Endodermal cell (in vitro differentiated cells): ENCODE measurements at regions not wholly inside any gene's neighbourhood (a gene's known extent, or its start where the extent isn't known, plus 50 kb on each side); places are given as distances from the start of the nearest gene placed in this dataset.
"Not testable (repeated sequence)": the region's sequence is repeated elsewhere in the genome, so short reads cannot be mapped to it uniquely, and the experiment has no call there.

Experiments
- DNase-seq: peaks from one replicate; pipeline ENCODE4 v3.0.0-alpha.2; 2017
- H3K27ac ChIP-seq: 2 replicates; pipeline ENCODE4 v1.5.1; 2013; ENCODE audit warnings: mild to moderate bottlenecking, low read depth, low read length, moderate library complexity
- H3K27me3 ChIP-seq: 2 replicates; pipeline ENCODE4 v1.6.1; 2013; ENCODE audit warnings: mild to moderate bottlenecking, low read length, moderate library complexity; ENCODE audit not compliant: insufficient read depth, control insufficient read depth, poor library complexity, severe bottlenecking
- H3K36me3 ChIP-seq: 2 replicates; pipeline ENCODE4 v1.7.0; 2013; ENCODE audit warnings: mild to moderate bottlenecking, low read length, moderate library complexity; ENCODE audit not compliant: control insufficient read depth, insufficient read depth
- H3K4me1 ChIP-seq: one replicate; pipeline ENCODE4 v1.7.0; 2013; ENCODE audit warnings: low read length; ENCODE audit not compliant: control insufficient read depth, insufficient read depth
- H3K4me3 ChIP-seq: 2 replicates; pipeline ENCODE4 v1.5.1; 2013; ENCODE audit warnings: mild to moderate bottlenecking, low read length, moderate library complexity
- H3K9ac ChIP-seq: 2 replicates; pipeline ENCODE4 v1.6.1; 2013; ENCODE audit warnings: mild to moderate bottlenecking, low read length, moderate library complexity; ENCODE audit not compliant: poor library complexity, severe bottlenecking; ENCODE audit errors: extremely low read depth
- H3K9me3 ChIP-seq: 2 replicates; pipeline ENCODE4 v1.6.1; 2013; ENCODE audit warnings: mild to moderate bottlenecking, low read length, moderate library complexity; ENCODE audit not compliant: control insufficient read depth
- H3K27ac Mint-ChIP-seq: 2 replicates; pipeline ENCODE4 v1.8.0; 2020; ENCODE audit warnings: mixed read lengths
- H3K27me3 Mint-ChIP-seq: 2 replicates; pipeline ENCODE4 v1.8.0; 2021; ENCODE audit warnings: mild to moderate bottlenecking, mixed read lengths; ENCODE audit not compliant: insufficient read depth
- H3K36me3 Mint-ChIP-seq: 2 replicates; pipeline ENCODE4 v1.8.0; 2020; ENCODE audit warnings: low read depth, mixed read lengths
- H3K4me1 Mint-ChIP-seq: 2 replicates; pipeline ENCODE4 v1.8.0; 2020; ENCODE audit warnings: mixed read lengths
- H3K4me3 Mint-ChIP-seq: 2 replicates; pipeline ENCODE4 v1.8.0; 2020; ENCODE audit warnings: mild to moderate bottlenecking, moderate library complexity, mixed read lengths
- H3K9me3 Mint-ChIP-seq: 2 replicates; pipeline ENCODE4 v1.8.0; 2020; ENCODE audit warnings: mild to moderate bottlenecking, mixed read lengths
- WGBS, 2 experiments: methylation state at CpG; one replicate each; pipeline versions ENCODE4 v1.1.5 to v1.1.7; 2013; ENCODE audit warnings: missing lambda C conversion rate in 2 of 2, mixed read lengths in 1 of 2; ENCODE audit not compliant: insufficient coverage in 1 of 2, insufficient read length in 1 of 2; 5-methylcytosine and 5-hydroxymethylcytosine counted together

DNA sequence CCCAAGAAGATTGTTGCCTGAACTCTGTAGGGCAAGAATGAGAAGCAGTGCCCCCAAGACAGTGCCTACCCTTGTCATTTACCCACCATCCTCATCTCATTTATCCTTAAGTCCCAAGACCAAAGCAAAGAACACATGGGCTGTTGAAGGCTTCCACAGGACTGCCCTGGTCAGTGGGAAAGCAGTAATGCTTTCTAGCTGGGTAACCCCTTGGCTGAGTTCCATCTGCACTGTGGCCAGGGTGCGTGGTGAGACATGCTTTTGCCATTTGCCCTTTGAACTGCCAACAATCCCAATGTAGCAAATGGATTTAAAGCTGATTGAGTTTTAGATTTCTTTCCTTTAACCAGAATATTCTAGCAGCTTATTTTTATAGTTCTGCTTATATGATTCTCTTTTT is 103.5 kb upstream of the IKBKE start:
- H3K4me3 ChIP-seq, DNase-seq, H3K27ac ChIP-seq, H3K9ac ChIP-seq, H3K4me3 Mint-ChIP-seq, H3K4me1 ChIP-seq, H3K27me3 Mint-ChIP-seq, H3K27ac Mint-ChIP-seq, H3K27me3 ChIP-seq, H3K36me3 ChIP-seq, H3K9me3 ChIP-seq, H3K4me1 Mint-ChIP-seq, H3K36me3 Mint-ChIP-seq, H3K9me3 Mint-ChIP-seq: not testable (repeated sequence)
- no CpG with 5 or more reads among the region's 1 CpG for WGBS, 2 experiments

DNA sequence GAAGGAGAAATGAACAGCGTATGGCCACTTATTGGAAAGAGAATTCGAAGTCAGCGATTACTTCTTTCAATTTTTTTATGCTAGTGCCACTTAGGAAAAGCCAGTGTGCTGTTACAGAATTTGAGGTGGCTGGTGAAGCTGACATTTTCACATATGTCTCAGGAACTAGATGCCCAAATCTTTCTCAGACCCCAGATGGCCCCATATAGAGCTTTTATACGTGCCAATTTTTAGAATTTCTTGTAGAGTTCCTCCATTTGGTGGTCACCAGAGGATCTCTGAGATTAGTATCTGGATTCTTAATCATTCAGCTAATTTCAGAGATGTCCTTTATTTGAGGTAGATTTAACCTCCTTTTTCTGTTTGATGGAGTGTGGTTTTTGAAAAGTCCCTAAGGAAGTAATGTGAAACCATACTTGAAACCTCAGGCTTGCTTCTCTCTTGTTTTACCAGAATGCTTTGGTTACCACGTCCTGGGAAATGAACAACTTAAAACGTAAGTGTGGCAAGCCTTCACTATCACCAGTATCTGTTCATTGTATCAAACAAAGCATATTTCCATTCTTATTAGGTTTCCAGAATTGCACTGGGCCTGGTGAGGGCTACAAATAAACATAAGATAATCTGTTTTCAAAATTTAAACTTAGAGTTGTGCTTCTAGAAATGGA is 102.2 kb upstream of the IKBKE start:
- H3K9me3 ChIP-seq, H3K36me3 ChIP-seq, H3K4me3 ChIP-seq, H3K9ac ChIP-seq, H3K4me3 Mint-ChIP-seq, H3K27me3 Mint-ChIP-seq, H3K27ac Mint-ChIP-seq, H3K4me1 Mint-ChIP-seq, H3K27ac ChIP-seq, DNase-seq, H3K4me1 ChIP-seq, H3K9me3 Mint-ChIP-seq, H3K36me3 Mint-ChIP-seq, H3K27me3 ChIP-seq: not testable (repeated sequence)
- WGBS, 2 experiments, result 60% methylated on average over 1 of the region's 6 CpGs; no CpG with 5 or more reads in 1 of the 2 experiments

DNA sequence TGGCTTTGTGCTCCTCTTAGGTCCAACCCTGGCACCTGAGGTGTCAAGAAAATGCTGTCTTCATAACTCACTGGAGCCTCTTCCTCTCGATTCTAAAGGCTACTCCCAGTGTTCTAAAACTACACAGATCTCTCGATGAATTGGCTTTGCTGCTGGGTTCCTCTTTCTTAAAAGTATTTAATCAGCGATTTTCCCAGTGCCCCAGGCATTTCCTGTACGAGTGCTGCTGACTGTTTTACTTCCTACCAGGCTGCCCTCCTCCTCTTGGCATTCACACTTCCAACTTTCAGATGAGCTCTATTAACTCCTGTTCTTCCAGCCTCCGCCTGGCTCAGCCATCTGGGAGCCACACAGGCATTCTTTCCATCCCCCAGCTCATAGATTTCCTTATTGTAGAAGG is 95.6 kb upstream of the IKBKE start:
- H3K27ac ChIP-seq, H3K9me3 Mint-ChIP-seq, DNase-seq, H3K27ac Mint-ChIP-seq, H3K27me3 Mint-ChIP-seq, H3K4me3 Mint-ChIP-seq, H3K4me1 ChIP-seq, H3K36me3 ChIP-seq, H3K27me3 ChIP-seq, H3K4me3 ChIP-seq, H3K9me3 ChIP-seq, H3K36me3 Mint-ChIP-seq, H3K9ac ChIP-seq, H3K4me1 Mint-ChIP-seq: not testable (repeated sequence)
- WGBS, 2 experiments, result no CpG with 5 or more reads among the region's 5 CpGs

DNA sequence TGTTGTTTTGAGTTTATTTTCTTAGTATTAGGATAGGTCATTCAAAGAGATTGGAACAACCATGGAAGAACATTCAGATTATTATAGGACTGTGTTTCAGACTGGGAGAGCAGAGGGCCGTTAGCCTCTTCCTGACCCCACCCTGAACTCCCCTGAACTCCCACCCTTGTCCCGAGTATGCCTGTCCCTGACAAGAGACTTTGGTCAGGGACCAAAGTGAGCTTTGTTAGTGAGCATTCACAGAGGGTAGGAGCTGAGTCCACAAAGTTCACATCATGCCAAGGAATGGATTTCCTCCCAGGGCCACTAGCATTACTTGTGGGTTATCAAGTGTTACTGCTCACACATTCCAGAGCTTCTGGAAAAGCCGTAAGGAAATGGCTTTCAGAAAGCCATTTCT is 94.7 kb upstream of the IKBKE start:
- not testable (repeated sequence) for H3K9ac ChIP-seq, H3K27me3 ChIP-seq, H3K4me1 Mint-ChIP-seq, H3K4me3 ChIP-seq, H3K9me3 Mint-ChIP-seq, H3K36me3 Mint-ChIP-seq, H3K27ac ChIP-seq, H3K4me1 ChIP-seq, H3K4me3 Mint-ChIP-seq, H3K36me3 ChIP-seq, H3K27ac Mint-ChIP-seq, DNase-seq, H3K9me3 ChIP-seq, H3K27me3 Mint-ChIP-seq
- WGBS, 2 experiments, result no CpG with 5 or more reads among the region's 3 CpGs

DNA sequence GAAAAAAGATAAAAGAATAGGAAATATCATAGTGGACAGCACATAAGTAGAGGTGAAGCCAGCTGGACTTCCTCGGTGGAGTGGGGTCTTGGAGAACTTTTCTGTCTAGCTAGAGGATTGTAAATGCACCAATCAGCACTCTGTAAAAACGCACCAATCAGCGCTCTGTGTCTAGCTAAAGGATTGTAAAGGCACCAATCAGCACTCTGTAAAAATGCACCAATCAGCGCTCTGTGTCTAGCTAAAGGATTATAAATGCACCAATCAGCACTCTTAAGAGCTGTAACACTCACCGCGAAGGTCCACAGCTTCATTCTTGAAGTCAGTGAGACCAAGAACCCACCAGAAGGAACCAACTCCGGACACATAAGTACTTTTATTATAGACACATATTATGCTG is 91.8 kb upstream of the IKBKE start:
- H3K27me3 ChIP-seq, H3K9me3 Mint-ChIP-seq, H3K4me1 ChIP-seq, H3K27ac Mint-ChIP-seq, H3K4me3 Mint-ChIP-seq, H3K4me3 ChIP-seq, H3K27me3 Mint-ChIP-seq, H3K9me3 ChIP-seq, H3K36me3 ChIP-seq, H3K4me1 Mint-ChIP-seq, H3K9ac ChIP-seq, H3K36me3 Mint-ChIP-seq, DNase-seq, H3K27ac ChIP-seq: not testable (repeated sequence)
- WGBS, 2 experiments, result 98 to 100% methylated on average over 4 of the region's 7 CpGs

DNA sequence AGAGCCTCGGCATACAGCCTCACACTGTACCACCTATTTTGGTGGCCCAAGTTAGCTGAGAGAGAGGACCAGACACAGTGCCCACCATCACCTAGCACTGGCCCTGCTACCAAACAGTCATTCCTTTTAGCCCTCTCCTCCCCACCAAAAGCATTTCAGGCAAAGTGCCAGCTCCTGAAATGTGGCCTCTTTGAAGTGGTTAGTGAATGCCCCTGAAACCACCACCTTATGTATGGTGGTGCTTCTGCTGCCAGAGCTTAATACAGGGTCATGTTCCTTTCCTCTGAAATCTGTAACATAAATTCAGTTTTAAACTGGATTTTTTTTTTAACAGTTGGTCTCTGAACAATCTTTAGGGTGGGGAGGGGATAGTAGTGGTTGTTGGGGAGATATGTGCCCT is 91.0 kb upstream of the IKBKE start:
- H3K4me3 Mint-ChIP-seq, result not testable (repeated sequence)

DNA sequence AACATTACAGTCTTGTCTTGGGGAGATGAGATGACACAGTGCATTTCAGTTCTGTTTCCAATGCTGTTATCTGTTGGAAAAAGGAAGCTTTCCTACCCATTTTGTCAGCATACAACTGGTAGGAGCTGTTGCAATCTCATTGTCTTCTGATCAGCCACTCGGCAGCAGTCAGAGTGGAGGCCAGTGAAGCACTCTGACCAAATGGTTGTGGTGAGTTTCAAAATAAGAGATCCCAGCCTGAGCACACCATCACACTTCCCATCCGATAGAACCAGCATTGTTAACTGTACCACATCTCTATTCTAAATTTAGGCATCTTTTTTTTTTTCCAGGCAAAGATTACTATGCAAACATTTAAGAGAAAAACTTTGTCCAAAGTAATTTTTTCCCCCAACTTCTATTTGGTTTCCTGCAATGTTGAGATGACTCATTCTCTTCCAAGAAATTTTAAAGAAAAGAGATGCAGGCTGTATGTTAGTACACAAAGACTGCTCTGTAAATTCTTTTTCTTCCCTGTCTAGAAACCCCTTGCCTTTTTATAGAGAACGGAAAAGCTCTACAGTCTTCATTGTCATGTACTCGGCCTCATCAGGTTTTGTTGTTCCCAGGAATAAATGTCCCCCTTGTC is 90.0 kb upstream of the IKBKE start:
- H3K36me3 ChIP-seq, H3K27me3 Mint-ChIP-seq, H3K4me1 ChIP-seq, H3K9me3 Mint-ChIP-seq, DNase-seq, H3K9me3 ChIP-seq, H3K36me3 Mint-ChIP-seq, H3K27ac Mint-ChIP-seq, H3K4me3 ChIP-seq, H3K9ac ChIP-seq, H3K27ac ChIP-seq, H3K4me1 Mint-ChIP-seq, H3K4me3 Mint-ChIP-seq, H3K27me3 ChIP-seq: not testable (repeated sequence)
- WGBS, 2 experiments, result no CpG with 5 or more reads among the region's 4 CpGs

More for the DNA sequence above, 91.0 kb upstream of the IKBKE start:
- H3K27ac ChIP-seq, H3K9me3 Mint-ChIP-seq, H3K36me3 ChIP-seq, H3K4me3 ChIP-seq, H3K27ac Mint-ChIP-seq, H3K36me3 Mint-ChIP-seq, H3K27me3 Mint-ChIP-seq, H3K4me1 ChIP-seq, H3K27me3 ChIP-seq, DNase-seq, H3K9me3 ChIP-seq, H3K9ac ChIP-seq, H3K4me1 Mint-ChIP-seq: not testable (repeated sequence)
- no CpG with 5 or more reads among the region's 1 CpG for whole genome bisulfite sequencing, 2 experiments
